ENCODE measurements at regions not wholly inside any gene's neighbourhood (a gene's known extent, or its start where the extent isn't known, plus 50 kb on each side); places are given as distances from the start of the nearest gene placed in this dataset.

GRCh38 chr5:123949043-123949804, 437.2 kb downstream of the CSNK1G3 start:
- POLR2A ChIA-PET, result no interaction called here
- ATAC-seq (no peak), DNase-seq (ENCODE audit: low read depth, low spot score) (no peak)
- no peak overlapping the region for H3K9ac ChIP-seq (ENCODE audit: low read length)
- no peak overlapping the region for H3K4me2 ChIP-seq (ENCODE audit: low read length)
- no peak overlapping the region for H2AFZ ChIP-seq (ENCODE audit: low read depth, low read length, poor library complexity, severe bottlenecking)
- H3K79me2 ChIP-seq (ENCODE audit: insufficient read depth, low read length), result no peaks in the 10 kb centered on the region
- intact Hi-C loops (cut with micrococcal nuclease), result no loop called here
- H3K9me2 ChIP-seq (ENCODE audit: insufficient read depth), result no peaks in the 10 kb centered on the region
- no TSS peak for BruUV-seq (replicated peaks)
- peaks cover 7 to 16% of the 10 kb centered on the region in 2 experiments for H3K4me1 ChIP-seq (ENCODE audit: control insufficient read depth in 1 of 2, insufficient read depth in 2 of 2, low read length in 2 of 2)
- H3K9me3 ChIP-seq (ENCODE audit: control insufficient read depth in 1 of 2, insufficient read depth in 1 of 2, low read depth in 1 of 2, low read length in 2 of 2), result no peaks in the 10 kb centered on the region
- H3K27ac ChIP-seq (ENCODE audit: low read depth, low read length), result no peak overlapping the region
- H3K36me3 ChIP-seq (ENCODE audit: control insufficient read depth in 1 of 2, insufficient read depth in 2 of 2, low read length in 2 of 2), result no peaks in the 10 kb centered on the region
- H3K27me3 ChIP-seq (ENCODE audit: insufficient read depth, low read length), result no peaks in the 10 kb centered on the region
- RAD21 ChIA-PET (ENCODE audit: low non-redundant PET in 1 of 2, low total read pairs in 2 of 2, uncharacterized antibody in 2 of 2, unreplicated experiment in 2 of 2), result no interaction called here
- TF ChIP-seq CEBPB (IDR thresholded peaks at IDR 0.05; ENCODE audit: low read depth) (no peak), SRF (IDR thresholded peaks at IDR 0.05; ENCODE audit: low read depth) (no peak), CTCF (IDR thresholded peaks at IDR 0.05 in 2 of 3, conservative IDR thresholded peaks at IDR 0.05 in 1 of 3; ENCODE audit: borderline replicate concordance in 1 of 3, insufficient read depth in 1 of 3, low read depth in 2 of 3, low read length in 2 of 3) (no peak), ZFX (IDR thresholded peaks at IDR 0.05) (no peak), EZH2phosphoT487 (IDR thresholded peaks at IDR 0.05; ENCODE audit: borderline replicate concordance) (no peak), JUND (IDR thresholded peaks at IDR 0.05) (no peak), POLR2AphosphoS5 (IDR thresholded peaks at IDR 0.05; ENCODE audit: low read depth, low read length) (no peak), MAX (IDR thresholded peaks at IDR 0.05) (no peak), TCF7L2 (IDR thresholded peaks at IDR 0.05; ENCODE audit: borderline replicate concordance, extremely low read depth, insufficient read depth, insufficient read length) (no peak), YY1 (IDR thresholded peaks at IDR 0.05; ENCODE audit: extremely low read depth, insufficient replicate concordance, low read depth, low read length) (no peak), ELF1 (IDR thresholded peaks at IDR 0.05; ENCODE audit: borderline replicate concordance, low read depth) (no peak), ZBTB33 (IDR thresholded peaks at IDR 0.05; ENCODE audit: extremely low read depth, insufficient replicate concordance, low read length) (no peak), SIN3A (IDR thresholded peaks at IDR 0.05; ENCODE audit: low read depth) (no peak), EGR1 (IDR thresholded peaks at IDR 0.05; ENCODE audit: low read depth) (no peak), ZNF274 (IDR thresholded peaks at IDR 0.05; ENCODE audit: low read depth, low read length) (no peak), POLR2A (IDR thresholded peaks at IDR 0.05; ENCODE audit: borderline replicate concordance, extremely low read depth, insufficient read depth, insufficient read length) (no peak), ATF3 (IDR thresholded peaks at IDR 0.05) (no peak), EZH2 (IDR thresholded peaks at IDR 0.05) (no peak)
- H3K4me3 ChIP-seq (replicated peaks in 1 of 2; ENCODE audit: low read depth in 1 of 2, low read length in 2 of 2), result no peak overlapping the region
- CTCF ChIA-PET, result no interaction called here
- H4K20me1 ChIP-seq (ENCODE audit: insufficient read depth), result no peaks in the 10 kb centered on the region

All from HCT116 (cell line).